ENCODE measurements at regions not wholly inside any gene's neighbourhood (a gene's known extent, or its start where the extent isn't known, plus 50 kb on each side); places are given as distances from the start of the nearest gene placed in this dataset.

DNA sequence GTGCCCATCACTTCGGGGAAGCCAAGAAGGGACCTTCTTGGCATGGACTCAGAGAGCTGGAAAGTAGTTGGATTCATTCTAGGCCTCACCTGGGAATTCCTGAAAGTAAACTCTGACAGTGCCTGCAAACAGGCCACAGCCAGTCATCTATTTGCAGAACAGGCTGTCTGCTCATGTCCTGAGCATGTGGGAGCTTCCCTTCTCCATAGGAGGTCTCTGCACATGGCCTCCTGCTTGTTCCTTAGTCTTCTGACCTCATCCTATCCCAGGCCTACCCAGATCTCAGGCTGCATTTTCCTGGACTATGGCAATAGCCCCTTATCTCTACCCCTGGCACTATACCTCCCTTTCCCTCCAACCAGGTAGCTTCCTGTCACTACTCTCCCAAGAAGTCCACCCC is 67.2 kb upstream of the FSTL4 start:
- ChIA-PET POLR2A (no interaction called here), CTCF (no interaction called here)
- Mint-ChIP-seq H3K27me3 (peaks cover 4% of the 10 kb centered on the region), H3K27ac (no peak overlapping the region), H3K36me3 (ENCODE audit: low read depth) (no peaks in the 10 kb centered on the region), H3K4me1 (ENCODE audit: low read depth) (no peaks in the 10 kb centered on the region), H3K9me3 (no peaks in the 10 kb centered on the region), H3K4me3 (no peak overlapping the region)
- ATAC-seq (ENCODE audit: poor library complexity) (no peak), DNase-seq (no peak)
- intact Hi-C loops (cut with DNase I, micrococcal nuclease) = no loop called here
- no peaks in the 10 kb centered on the region for H3K36me3 ChIP-seq (ENCODE audit: insufficient read depth, low read length)
- TF ChIP-seq, protein P1, sequence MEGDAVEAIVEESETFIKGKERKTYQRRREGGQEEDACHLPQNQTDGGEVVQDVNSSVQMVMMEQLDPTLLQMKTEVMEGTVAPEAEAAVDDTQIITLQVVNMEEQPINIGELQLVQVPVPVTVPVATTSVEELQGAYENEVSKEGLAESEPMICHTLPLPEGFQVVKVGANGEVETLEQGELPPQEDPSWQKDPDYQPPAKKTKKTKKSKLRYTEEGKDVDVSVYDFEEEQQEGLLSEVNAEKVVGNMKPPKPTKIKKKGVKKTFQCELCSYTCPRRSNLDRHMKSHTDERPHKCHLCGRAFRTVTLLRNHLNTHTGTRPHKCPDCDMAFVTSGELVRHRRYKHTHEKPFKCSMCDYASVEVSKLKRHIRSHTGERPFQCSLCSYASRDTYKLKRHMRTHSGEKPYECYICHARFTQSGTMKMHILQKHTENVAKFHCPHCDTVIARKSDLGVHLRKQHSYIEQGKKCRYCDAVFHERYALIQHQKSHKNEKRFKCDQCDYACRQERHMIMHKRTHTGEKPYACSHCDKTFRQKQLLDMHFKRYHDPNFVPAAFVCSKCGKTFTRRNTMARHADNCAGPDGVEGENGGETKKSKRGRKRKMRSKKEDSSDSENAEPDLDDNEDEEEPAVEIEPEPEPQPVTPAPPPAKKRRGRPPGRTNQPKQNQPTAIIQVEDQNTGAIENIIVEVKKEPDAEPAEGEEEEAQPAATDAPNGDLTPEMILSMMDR (IDR thresholded peaks at IDR 0.05) = no peak
- no peak overlapping the region for H3K4me3 ChIP-seq (ENCODE audit: low read length)
- no peaks in the 10 kb centered on the region for H3K4me1 ChIP-seq (ENCODE audit: insufficient read depth, low read length)
- peaks cover 0 to 7% of the 10 kb centered on the region in 2 experiments for H3K27me3 ChIP-seq (ENCODE audit: control insufficient read depth in 1 of 2, insufficient read depth in 2 of 2, low read length in 2 of 2)
- no peak overlapping the region for H3K27ac ChIP-seq (ENCODE audit: low read depth in 1 of 2, low read length in 2 of 2)
- H3K9me3 ChIP-seq (ENCODE audit: control insufficient read depth in 1 of 2, insufficient read depth in 1 of 2, low read length in 2 of 2) = no peaks in the 10 kb centered on the region

DNA sequence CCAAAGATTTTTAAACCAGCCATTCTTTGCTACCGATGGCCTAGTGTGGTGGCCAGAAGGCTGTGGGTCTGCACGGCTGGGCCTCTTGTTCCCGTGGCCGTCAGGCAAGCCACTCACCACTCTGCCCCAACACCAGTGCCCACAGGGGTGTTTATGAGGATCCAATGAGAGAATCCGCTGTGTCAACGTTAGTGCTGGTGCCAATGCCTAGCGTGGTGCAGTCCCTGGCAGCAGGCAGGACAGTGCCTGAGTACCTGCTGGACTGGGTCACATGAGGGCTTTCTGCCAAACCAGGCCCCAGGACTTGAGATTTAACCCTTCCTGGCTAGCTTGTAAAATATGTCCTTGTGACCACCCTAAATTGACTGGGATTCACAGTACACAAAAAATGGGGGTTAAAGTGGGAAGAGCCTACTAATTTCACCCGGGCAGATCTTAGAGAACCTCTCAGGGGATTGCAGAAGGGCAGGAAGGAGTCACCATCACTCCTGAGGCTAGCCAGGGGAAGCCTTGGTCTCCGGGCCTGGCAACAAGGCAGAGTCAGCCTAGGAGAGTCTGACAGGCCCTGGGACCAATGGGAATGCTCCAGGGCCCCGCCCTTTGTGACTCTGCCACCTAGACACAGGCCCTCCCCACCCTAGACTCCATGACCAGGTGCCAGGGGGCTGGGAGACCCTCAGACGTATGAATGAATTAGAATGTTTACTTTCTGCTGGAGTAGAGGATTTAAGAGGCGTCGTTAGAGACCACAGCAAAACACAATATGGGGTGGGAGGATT is 63.2 kb upstream of the FSTL4 start:
- H3K27ac ChIP-seq (ENCODE audit: low read depth in 1 of 2, low read length in 2 of 2) = no peak overlapping the region
- no peaks in the 10 kb centered on the region for H3K4me1 ChIP-seq (ENCODE audit: insufficient read depth, low read length)
- no peak overlapping the region for H3K4me3 Mint-ChIP-seq
- peaks cover 0 to 3% of the 10 kb centered on the region in 2 experiments for H3K27me3 ChIP-seq (ENCODE audit: control insufficient read depth in 1 of 2, insufficient read depth in 2 of 2, low read length in 2 of 2)
- no peak overlapping the region for H3K4me3 ChIP-seq (ENCODE audit: low read length)
- ChIA-PET POLR2A (no interaction called here), CTCF (no interaction called here)
- peaks cover 14% of the 10 kb centered on the region for H3K27me3 Mint-ChIP-seq
- no peak for DNase-seq
- intact Hi-C loops (cut with DNase I, micrococcal nuclease) = no loop called here
- H3K9me3 ChIP-seq (ENCODE audit: control insufficient read depth in 1 of 2, insufficient read depth in 1 of 2, low read length in 2 of 2) = peaks cover 0 to 7% of the 10 kb centered on the region in 2 experiments
- TF ChIP-seq, protein P1 (IDR thresholded peaks at IDR 0.05) = no peak
- no peak for ATAC-seq (ENCODE audit: poor library complexity)
- H3K36me3 Mint-ChIP-seq (ENCODE audit: low read depth) = no peaks in the 10 kb centered on the region
- H3K9me3 Mint-ChIP-seq = no peaks in the 10 kb centered on the region
- no peak overlapping the region for H3K27ac Mint-ChIP-seq
- no peaks in the 10 kb centered on the region for H3K4me1 Mint-ChIP-seq (ENCODE audit: low read depth)
- H3K36me3 ChIP-seq (ENCODE audit: insufficient read depth, low read length) = no peaks in the 10 kb centered on the region

DNA sequence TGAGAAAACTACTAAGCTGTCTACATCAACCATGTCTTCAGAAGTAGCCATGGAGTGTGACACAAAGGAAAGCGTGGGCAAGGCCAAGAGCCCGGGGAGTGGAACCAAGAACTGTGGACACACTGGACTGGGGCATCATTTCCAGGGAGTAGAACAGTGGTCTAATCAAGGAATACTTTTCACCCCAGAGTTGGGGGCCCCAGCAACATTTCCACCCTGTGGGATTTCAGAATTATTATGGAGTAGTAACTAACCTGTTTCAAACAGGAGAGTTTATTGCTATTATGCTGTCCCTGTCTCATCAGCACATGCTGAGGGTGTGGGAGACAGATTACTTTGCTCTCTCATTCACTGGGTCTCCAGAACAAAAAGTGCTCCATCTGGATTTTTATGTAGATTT is 58.0 kb upstream of the FSTL4 start:
- no peak for ATAC-seq (ENCODE audit: poor library complexity)
- H3K9me3 Mint-ChIP-seq = no peaks in the 10 kb centered on the region
- TF ChIP-seq, protein P1 (IDR thresholded peaks at IDR 0.05) = no peak
- no peak overlapping the region for H3K27ac Mint-ChIP-seq
- peaks cover 0 to 7% of the 10 kb centered on the region in 2 experiments for H3K9me3 ChIP-seq (ENCODE audit: control insufficient read depth in 1 of 2, insufficient read depth in 1 of 2, low read length in 2 of 2)
- H3K4me3 Mint-ChIP-seq = no peak overlapping the region
- ChIA-PET POLR2A (no interaction called here), CTCF (no interaction called here)
- no peaks in the 10 kb centered on the region for H3K4me1 ChIP-seq (ENCODE audit: insufficient read depth, low read length)
- no peak overlapping the region for H3K4me3 ChIP-seq (ENCODE audit: low read length)
- intact Hi-C loops (cut with DNase I, micrococcal nuclease) = no loop called here
- no peaks in the 10 kb centered on the region for H3K4me1 Mint-ChIP-seq (ENCODE audit: low read depth)
- no peak for DNase-seq
- no peaks in the 10 kb centered on the region for H3K36me3 Mint-ChIP-seq (ENCODE audit: low read depth)
- H3K36me3 ChIP-seq (ENCODE audit: insufficient read depth, low read length) = no peaks in the 10 kb centered on the region
- H3K27me3 ChIP-seq (ENCODE audit: control insufficient read depth in 1 of 2, insufficient read depth in 2 of 2, low read length in 2 of 2) = peaks cover 0 to 4% of the 10 kb centered on the region in 2 experiments
- H3K27me3 Mint-ChIP-seq = peaks cover 37% of the 10 kb centered on the region
- H3K27ac ChIP-seq (ENCODE audit: low read depth in 1 of 2, low read length in 2 of 2) = no peak overlapping the region
